Right lobe of liver (tissue), 4 donors: ENCODE measurements at regions not wholly inside any gene's neighbourhood (a gene's known extent, or its start where the extent isn't known, plus 50 kb on each side); places are given as distances from the start of the nearest gene placed in this dataset.

Source experiments
- CTCF ChIP-seq, 4 donors: fragments of 200-600 bp in 3 of 4; fragments of 450-650 bp in 1 of 4; IDR thresholded peaks; one replicate each; pipeline versions ENCODE4 v1.5.1 to v1.8.0; 2016 to 2022; ENCODE audit warnings: antibody characterized with exemption in 4 of 4, mild to moderate bottlenecking in 2 of 4
- POLR2A ChIP-seq: fragments of 450-650 bp; IDR thresholded peaks from one replicate; pipeline ENCODE4 v1.6.1; 2017; ENCODE audit warnings: antibody characterized with exemption, mild to moderate bottlenecking
- donor health status: DM: no; HTN: no; CAD: no.
- donor health status: DM: no; HTN: no; CAD: no.
- donor health status: DM: no; HTN: yes; CAD: no.

GRCh38 chrX:109040057-109040456, 303.7 kb upstream of the IRS4 start:
- TF ChIP-seq CTCF (IDR thresholded peaks at IDR 0.05), result no peak
- no peak for TF ChIP-seq POLR2A
